DOHH2 (cell line): ENCODE measurements at regions not wholly inside any gene's neighbourhood (a gene's known extent, or its start where the extent isn't known, plus 50 kb on each side); places are given as distances from the start of the nearest gene placed in this dataset.

ENCODE experiments used
- EZH2phosphoT487 ChIP-seq: fragments of 200-600 bp; sonication (generic); IDR thresholded peaks from 2 replicates; pipeline ENCODE4 v1.6.1; 2017; ENCODE audit warnings: borderline replicate concordance, mild to moderate bottlenecking, antibody characterized with exemption, low read length, moderate library complexity, mixed read lengths
- TF ChIP-seq, protein P1 (sequence below): fragments of 200-600 bp; sonication (generic); IDR thresholded peaks from one replicate; pipeline ENCODE4 v1.5.1; 2014; ENCODE audit warnings: antibody characterized with exemption, mild to moderate bottlenecking, low read depth, low read length; ENCODE audit not compliant: poor library complexity, severe bottlenecking

DNA sequence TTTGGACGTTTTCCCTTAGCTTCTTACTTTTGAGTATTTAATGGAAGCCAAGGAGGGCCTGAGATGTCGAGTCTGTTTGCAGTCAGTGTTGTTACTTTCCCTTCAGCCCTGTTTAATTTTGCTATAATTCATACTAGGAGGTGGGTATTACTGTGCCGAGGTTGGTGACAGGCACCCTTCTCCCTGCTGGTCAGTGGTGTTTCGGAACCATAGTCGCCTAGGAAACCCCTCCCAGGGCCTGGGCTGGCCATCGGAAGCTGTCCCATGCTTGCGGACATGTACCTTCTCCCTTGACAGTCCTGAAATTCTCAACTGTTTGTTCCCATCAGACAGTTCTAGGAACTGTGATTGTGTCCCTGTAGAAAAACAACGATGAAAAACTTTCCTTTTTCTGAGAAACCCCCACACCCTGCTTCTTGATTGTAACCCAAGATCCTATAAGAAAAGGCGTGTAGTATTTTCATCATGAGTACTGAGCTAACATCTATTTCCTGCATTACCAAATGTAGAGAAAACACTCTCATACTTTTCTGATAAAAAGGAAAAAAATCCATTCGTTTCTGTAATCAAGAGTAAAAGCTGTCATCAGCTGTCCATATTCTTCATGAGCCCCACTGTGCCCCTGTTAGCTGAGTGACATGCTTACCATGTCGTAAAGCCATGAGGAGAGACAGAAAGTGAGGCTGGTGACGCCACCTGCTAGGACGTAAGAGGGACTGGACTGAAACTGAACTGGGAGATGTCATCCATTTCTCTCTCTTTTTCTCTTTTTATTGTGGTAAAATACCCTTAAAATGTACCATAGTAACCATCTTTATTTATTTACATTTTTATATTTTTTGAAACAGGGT is 424.7 kb upstream of the AMELY start:
- TF ChIP-seq, protein P1, sequence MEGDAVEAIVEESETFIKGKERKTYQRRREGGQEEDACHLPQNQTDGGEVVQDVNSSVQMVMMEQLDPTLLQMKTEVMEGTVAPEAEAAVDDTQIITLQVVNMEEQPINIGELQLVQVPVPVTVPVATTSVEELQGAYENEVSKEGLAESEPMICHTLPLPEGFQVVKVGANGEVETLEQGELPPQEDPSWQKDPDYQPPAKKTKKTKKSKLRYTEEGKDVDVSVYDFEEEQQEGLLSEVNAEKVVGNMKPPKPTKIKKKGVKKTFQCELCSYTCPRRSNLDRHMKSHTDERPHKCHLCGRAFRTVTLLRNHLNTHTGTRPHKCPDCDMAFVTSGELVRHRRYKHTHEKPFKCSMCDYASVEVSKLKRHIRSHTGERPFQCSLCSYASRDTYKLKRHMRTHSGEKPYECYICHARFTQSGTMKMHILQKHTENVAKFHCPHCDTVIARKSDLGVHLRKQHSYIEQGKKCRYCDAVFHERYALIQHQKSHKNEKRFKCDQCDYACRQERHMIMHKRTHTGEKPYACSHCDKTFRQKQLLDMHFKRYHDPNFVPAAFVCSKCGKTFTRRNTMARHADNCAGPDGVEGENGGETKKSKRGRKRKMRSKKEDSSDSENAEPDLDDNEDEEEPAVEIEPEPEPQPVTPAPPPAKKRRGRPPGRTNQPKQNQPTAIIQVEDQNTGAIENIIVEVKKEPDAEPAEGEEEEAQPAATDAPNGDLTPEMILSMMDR: no peak
- TF ChIP-seq EZH2phosphoT487: no peak
